Right lobe of liver (tissue), 6 donors: ENCODE measurements at regions not wholly inside any gene's neighbourhood (a gene's known extent, or its start where the extent isn't known, plus 50 kb on each side); places are given as distances from the start of the nearest gene placed in this dataset.
A peak's percentile ranks its signal among the peaks of the same experiment; 100 is the strongest.

ENCODE experiments used
- ATAC-seq, 4 donors: fragments of 200-7000 bp; cut with Tn5 transposase; one replicate each; pipeline ENCODE4 v1.9.1; 2020; ENCODE audit warnings: mild to moderate bottlenecking in 4 of 4, moderate library complexity in 4 of 4
- DNase-seq, 3 donors: peaks; one replicate each; pipeline ENCODE4 v3.0.0-alpha.2; 2020
- H3K27ac ChIP-seq, 3 donors: fragments of 200-600 bp; one replicate each; pipeline ENCODE4 v1.8.0; 2022
- H3K27me3 ChIP-seq, 2 donors: fragments of 200-600 bp; one replicate each; pipeline ENCODE4 v1.8.0; 2022
- H3K36me3 ChIP-seq, 4 donors: fragments of 200-600 bp; sonication (generic) in 1 of 4; one replicate each; pipeline versions ENCODE4 v1.5.1 to v1.8.0; 2017 to 2022; ENCODE audit warnings: control low read depth in 1 of 4
- H3K4me1 ChIP-seq, 4 donors: fragments of 200-600 bp; sonication (generic) in 1 of 4; one replicate each; pipeline versions ENCODE4 v1.5.1 to v1.8.0; 2017 to 2022; ENCODE audit warnings: control low read depth in 1 of 4
- H3K4me3 ChIP-seq, 3 donors: fragments of 200-600 bp; one replicate each; pipeline ENCODE4 v1.8.0; 2022
- H3K9me3 ChIP-seq, 4 donors: fragments of 200-600 bp; sonication (generic) in 1 of 4; one replicate each; pipeline versions ENCODE4 v1.5.1 to v1.8.0; 2017 to 2022; ENCODE audit warnings: control low read depth in 1 of 4
- POLR2A ChIP-seq: fragments of 450-650 bp; IDR thresholded peaks from one replicate; pipeline ENCODE4 v1.6.1; 2017; ENCODE audit warnings: antibody characterized with exemption, mild to moderate bottlenecking
- WGBS: methylation state at CpG from one replicate; pipeline ENCODE4 v1.1.6; 2018; ENCODE audit warnings: low coverage, low lambda C conversion rate; ENCODE audit not compliant: insufficient coverage; ENCODE audit errors: missing lambda C conversion rate; 5-methylcytosine and 5-hydroxymethylcytosine counted together
- intact Hi-C, 2 donors: fragments of 100-400 bp; cut with DNase I; formaldehyde crosslinking; loops; one replicate each; pipeline versions ENCODE4 v1.11.2 to v1.14.1; 2022
- TF ChIP-seq, protein P1 (sequence below), 4 donors: fragments of 200-600 bp in 3 of 4; fragments of 450-650 bp in 1 of 4; IDR thresholded peaks; one replicate each; pipeline versions ENCODE4 v1.5.1 to v1.8.0; 2016 to 2022; ENCODE audit warnings: antibody characterized with exemption in 4 of 4, mild to moderate bottlenecking in 2 of 4
- donor health status: DM: no; HTN: yes; CAD: no.
- donor health status: DM: no; HTN: no; CAD: no.
- donor health status: DM: no; HTN: no; CAD: no.
- donor health status: DM: no; HTN: yes; CAD: no.
- donor health status: DM: no; HTN: yes; CAD: no.

- H3K36me3 ChIP-seq, result no peaks in the 10 kb centered on the region
- no peak overlapping the region for H3K4me3 ChIP-seq
- DNase-seq (peak in 1 of 3 donors; percentile 53), ATAC-seq (no peak)
- H3K4me1 ChIP-seq, result no peaks in the 10 kb centered on the region
- WGBS, result 94% methylated on average over 19 of the region's 21 CpGs
- H3K27me3 ChIP-seq, result no peaks in the 10 kb centered on the region
- intact Hi-C loops, result no loop called here
- TF ChIP-seq, protein P1, sequence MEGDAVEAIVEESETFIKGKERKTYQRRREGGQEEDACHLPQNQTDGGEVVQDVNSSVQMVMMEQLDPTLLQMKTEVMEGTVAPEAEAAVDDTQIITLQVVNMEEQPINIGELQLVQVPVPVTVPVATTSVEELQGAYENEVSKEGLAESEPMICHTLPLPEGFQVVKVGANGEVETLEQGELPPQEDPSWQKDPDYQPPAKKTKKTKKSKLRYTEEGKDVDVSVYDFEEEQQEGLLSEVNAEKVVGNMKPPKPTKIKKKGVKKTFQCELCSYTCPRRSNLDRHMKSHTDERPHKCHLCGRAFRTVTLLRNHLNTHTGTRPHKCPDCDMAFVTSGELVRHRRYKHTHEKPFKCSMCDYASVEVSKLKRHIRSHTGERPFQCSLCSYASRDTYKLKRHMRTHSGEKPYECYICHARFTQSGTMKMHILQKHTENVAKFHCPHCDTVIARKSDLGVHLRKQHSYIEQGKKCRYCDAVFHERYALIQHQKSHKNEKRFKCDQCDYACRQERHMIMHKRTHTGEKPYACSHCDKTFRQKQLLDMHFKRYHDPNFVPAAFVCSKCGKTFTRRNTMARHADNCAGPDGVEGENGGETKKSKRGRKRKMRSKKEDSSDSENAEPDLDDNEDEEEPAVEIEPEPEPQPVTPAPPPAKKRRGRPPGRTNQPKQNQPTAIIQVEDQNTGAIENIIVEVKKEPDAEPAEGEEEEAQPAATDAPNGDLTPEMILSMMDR (IDR thresholded peaks at IDR 0.05), result no peak
- TF ChIP-seq POLR2A, result no peak
- no peaks in the 10 kb centered on the region for H3K9me3 ChIP-seq
- no peak overlapping the region for H3K27ac ChIP-seq
These were observed 751.2 kb upstream of the PABPC4L start for GRCh38 chr4:134952775-134953174.

DNA sequence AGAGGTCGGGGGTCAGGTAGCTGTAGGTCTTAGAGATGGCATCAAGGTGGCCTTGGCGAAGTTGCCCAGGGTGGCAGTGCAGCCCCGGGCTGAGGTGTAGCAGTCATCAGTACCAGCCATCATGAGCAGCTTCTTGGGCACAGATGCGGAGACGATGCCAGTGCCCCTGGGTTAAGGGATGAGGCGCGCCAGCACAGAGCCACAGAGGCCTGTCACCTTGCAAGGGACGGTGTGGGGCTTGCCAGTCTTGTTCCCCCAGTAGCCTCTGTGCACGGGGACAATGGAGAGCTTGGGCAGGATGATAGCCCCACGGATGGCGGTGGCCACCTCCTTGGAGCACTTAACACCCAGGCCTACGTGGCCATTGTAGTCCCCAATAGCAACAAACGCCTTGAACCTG lies 750.7 kb upstream of the PABPC4L start:
- Histone ChIP-seq H3K9me3 (no peaks in the 10 kb centered on the region), H3K36me3 (no peaks in the 10 kb centered on the region), H3K4me3 (no peak overlapping the region), H3K4me1 (no peaks in the 10 kb centered on the region), H3K27ac (no peak overlapping the region), H3K27me3 (no peaks in the 10 kb centered on the region)
- intact Hi-C loops, result no loop called here
- ATAC-seq, result no peak
- no peak for TF ChIP-seq POLR2A
- TF ChIP-seq, protein P1 (IDR thresholded peaks at IDR 0.05), result no peak
- WGBS, result 64% methylated on average over 6 of the region's 13 CpGs
- DNase-seq, result no peak

DNA sequence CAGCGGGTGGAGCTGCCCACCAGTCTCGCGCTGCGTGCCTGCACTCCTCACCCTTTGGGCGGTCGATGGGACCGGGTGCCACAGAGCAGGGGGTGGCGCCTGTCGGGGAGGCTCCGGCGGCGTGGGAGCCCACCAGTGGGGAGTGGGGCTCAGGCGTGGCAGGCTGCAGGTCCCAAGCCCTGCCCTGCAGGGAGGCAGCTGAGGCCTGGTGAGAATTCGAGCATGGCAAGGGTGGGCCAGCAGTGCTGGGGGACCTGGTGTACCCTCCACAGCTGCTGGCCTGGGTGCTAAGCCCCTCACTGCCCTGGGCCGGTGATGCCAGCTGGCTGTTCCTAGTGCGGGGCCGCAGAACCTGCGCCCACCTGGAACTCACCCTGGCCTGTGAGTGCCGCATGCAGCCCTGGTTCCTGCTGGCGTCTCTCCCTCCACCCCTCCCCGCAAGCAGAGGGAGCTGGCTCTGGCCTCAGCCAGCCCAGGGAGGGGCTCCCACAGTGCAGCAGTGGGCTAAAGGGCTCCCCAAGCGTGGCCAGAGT lies 746.6 kb upstream of the PABPC4L start:
- WGBS, result 47% methylated on average over 2 of the region's 22 CpGs
- DNase-seq (no peak), ATAC-seq (peak in 1 of 4 donors; percentile 17)
- intact Hi-C loops, result no loop called here
- no peaks in the 10 kb centered on the region for H3K27me3 ChIP-seq
- no peak overlapping the region for H3K4me3 ChIP-seq
- no peaks in the 10 kb centered on the region for H3K36me3 ChIP-seq
- no peak overlapping the region for H3K27ac ChIP-seq
- H3K4me1 ChIP-seq, result no peaks in the 10 kb centered on the region
- TF ChIP-seq, protein P1 (IDR thresholded peaks at IDR 0.05), result no peak
- no peak for TF ChIP-seq POLR2A
- no peaks in the 10 kb centered on the region for H3K9me3 ChIP-seq

DNA sequence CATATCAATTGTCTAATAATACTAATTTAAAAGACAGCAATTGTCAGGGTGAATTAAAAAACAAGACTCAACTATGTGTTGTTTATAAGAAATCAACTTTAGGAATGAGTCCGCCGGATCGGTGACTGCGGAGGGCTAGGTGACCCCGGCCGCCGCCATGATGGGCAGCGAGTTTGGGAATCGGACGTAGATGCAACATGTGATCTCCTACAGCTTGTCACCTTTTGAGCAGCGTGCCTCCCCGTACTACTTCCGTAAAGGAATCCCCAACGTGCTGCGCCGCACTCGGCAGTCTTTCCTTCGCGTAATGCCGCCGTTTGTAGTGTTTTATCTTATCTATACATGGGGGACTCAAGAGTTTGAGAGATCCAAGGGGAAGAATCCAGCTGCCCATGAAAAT lies 742.5 kb upstream of the PABPC4L start:
- H3K9me3 ChIP-seq, result no peaks in the 10 kb centered on the region
- H3K36me3 ChIP-seq, result no peaks in the 10 kb centered on the region
- intact Hi-C loops, result no loop called here
- H3K4me3 ChIP-seq, result no peak overlapping the region
- no peak for DNase-seq
- WGBS, result 75% methylated on average over 14 of the region's 21 CpGs
- no peak for TF ChIP-seq POLR2A
- TF ChIP-seq, protein P1 (IDR thresholded peaks at IDR 0.05), result no peak
- no peak for ATAC-seq
- no peak overlapping the region for H3K27ac ChIP-seq
- no peaks in the 10 kb centered on the region for H3K27me3 ChIP-seq
- no peaks in the 10 kb centered on the region for H3K4me1 ChIP-seq

- H3K27ac ChIP-seq, result no peak overlapping the region
- H3K4me3 ChIP-seq, result no peak overlapping the region
- H3K4me1 ChIP-seq, result no peaks in the 10 kb centered on the region
- WGBS, result 61% methylated on average over 3 of the region's 3 CpGs
- no peaks in the 10 kb centered on the region for H3K36me3 ChIP-seq
- TF ChIP-seq, protein P1 (IDR thresholded peaks at IDR 0.05), result no peak
- no peak for TF ChIP-seq POLR2A
- intact Hi-C loops, result no loop called here
- no peak for DNase-seq
- ATAC-seq, result no peak
- H3K9me3 ChIP-seq, result no peaks in the 10 kb centered on the region
- H3K27me3 ChIP-seq, result no peaks in the 10 kb centered on the region
These were observed 734.4 kb upstream of the PABPC4L start for GRCh38 chr4:134936014-134936413.
